GM23338 (cell line): ENCODE measurements at regions not wholly inside any gene's neighbourhood (a gene's known extent, or its start where the extent isn't known, plus 50 kb on each side); places are given as distances from the start of the nearest gene placed in this dataset.

Experiments
- CREB1 ChIP-seq: fragments of 250-450 bp; sonication (Bioruptor Pico); IDR thresholded peaks from 2 replicates; pipeline ENCODE4 v1.5.0; 2020; ENCODE audit warnings: low read depth, mild to moderate bottlenecking, moderate library complexity
- EZH2 ChIP-seq: fragments of 200-600 bp; sonication (generic); IDR thresholded peaks from one replicate; pipeline ENCODE4 v1.8.0; 2017; ENCODE audit warnings: antibody characterized with exemption, mild to moderate bottlenecking, low read depth; ENCODE audit not compliant: unreplicated experiment
- JUNB ChIP-seq: IDR thresholded peaks from one replicate; pipeline ENCODE4 v1.6.1; 2016; ENCODE audit warnings: antibody characterized with exemption; ENCODE audit not compliant: unreplicated experiment
- NANOG ChIP-seq: IDR thresholded peaks from 2 replicates; pipeline ENCODE4 v1.6.1; 2016; ENCODE audit warnings: antibody characterized with exemption, borderline replicate concordance
- POLR2AphosphoS5 ChIP-seq: IDR thresholded peaks from 2 replicates; pipeline ENCODE4 v1.6.1; 2016; ENCODE audit warnings: antibody characterized with exemption, low read depth
- ZNF114 ChIP-seq: fragments of 250-450 bp; sonication (Bioruptor Pico); IDR thresholded peaks from 2 replicates; pipeline ENCODE4 v1.5.0; 2020; ENCODE audit warnings: mild to moderate bottlenecking, moderate library complexity
- TF ChIP-seq, protein P1 (sequence below), 2 experiments: fragments of 200-600 bp in 1 of 2; sonication (generic) in 1 of 2; conservative IDR thresholded peaks; 2 replicates each; pipeline versions ENCODE4 v1.5.1 to v1.6.1; 2016 to 2017; ENCODE audit warnings: antibody characterized with exemption in 2 of 2, low read depth in 2 of 2, mild to moderate bottlenecking in 2 of 2, moderate library complexity in 1 of 2
- TF ChIP-seq, protein P2 (sequence below): IDR thresholded peaks from one replicate; pipeline ENCODE4 v1.6.1; 2018; ENCODE audit warnings: antibody characterized with exemption; ENCODE audit not compliant: unreplicated experiment

- TF ChIP-seq EZH2 = no peak
- TF ChIP-seq, protein P1, sequence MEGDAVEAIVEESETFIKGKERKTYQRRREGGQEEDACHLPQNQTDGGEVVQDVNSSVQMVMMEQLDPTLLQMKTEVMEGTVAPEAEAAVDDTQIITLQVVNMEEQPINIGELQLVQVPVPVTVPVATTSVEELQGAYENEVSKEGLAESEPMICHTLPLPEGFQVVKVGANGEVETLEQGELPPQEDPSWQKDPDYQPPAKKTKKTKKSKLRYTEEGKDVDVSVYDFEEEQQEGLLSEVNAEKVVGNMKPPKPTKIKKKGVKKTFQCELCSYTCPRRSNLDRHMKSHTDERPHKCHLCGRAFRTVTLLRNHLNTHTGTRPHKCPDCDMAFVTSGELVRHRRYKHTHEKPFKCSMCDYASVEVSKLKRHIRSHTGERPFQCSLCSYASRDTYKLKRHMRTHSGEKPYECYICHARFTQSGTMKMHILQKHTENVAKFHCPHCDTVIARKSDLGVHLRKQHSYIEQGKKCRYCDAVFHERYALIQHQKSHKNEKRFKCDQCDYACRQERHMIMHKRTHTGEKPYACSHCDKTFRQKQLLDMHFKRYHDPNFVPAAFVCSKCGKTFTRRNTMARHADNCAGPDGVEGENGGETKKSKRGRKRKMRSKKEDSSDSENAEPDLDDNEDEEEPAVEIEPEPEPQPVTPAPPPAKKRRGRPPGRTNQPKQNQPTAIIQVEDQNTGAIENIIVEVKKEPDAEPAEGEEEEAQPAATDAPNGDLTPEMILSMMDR (conservative IDR thresholded peaks at IDR 0.05; ENCODE audit: low read depth in 2 of 2) = no peak
- TF ChIP-seq JUNB = no peak
- no peak for TF ChIP-seq CREB1 (CRISPR knock-in tag)
- TF ChIP-seq POLR2AphosphoS5 = no peak
- no peak for TF ChIP-seq ZNF114 (CRISPR knock-in tag)
- TF ChIP-seq NANOG = no peak
- TF ChIP-seq, protein P2, sequence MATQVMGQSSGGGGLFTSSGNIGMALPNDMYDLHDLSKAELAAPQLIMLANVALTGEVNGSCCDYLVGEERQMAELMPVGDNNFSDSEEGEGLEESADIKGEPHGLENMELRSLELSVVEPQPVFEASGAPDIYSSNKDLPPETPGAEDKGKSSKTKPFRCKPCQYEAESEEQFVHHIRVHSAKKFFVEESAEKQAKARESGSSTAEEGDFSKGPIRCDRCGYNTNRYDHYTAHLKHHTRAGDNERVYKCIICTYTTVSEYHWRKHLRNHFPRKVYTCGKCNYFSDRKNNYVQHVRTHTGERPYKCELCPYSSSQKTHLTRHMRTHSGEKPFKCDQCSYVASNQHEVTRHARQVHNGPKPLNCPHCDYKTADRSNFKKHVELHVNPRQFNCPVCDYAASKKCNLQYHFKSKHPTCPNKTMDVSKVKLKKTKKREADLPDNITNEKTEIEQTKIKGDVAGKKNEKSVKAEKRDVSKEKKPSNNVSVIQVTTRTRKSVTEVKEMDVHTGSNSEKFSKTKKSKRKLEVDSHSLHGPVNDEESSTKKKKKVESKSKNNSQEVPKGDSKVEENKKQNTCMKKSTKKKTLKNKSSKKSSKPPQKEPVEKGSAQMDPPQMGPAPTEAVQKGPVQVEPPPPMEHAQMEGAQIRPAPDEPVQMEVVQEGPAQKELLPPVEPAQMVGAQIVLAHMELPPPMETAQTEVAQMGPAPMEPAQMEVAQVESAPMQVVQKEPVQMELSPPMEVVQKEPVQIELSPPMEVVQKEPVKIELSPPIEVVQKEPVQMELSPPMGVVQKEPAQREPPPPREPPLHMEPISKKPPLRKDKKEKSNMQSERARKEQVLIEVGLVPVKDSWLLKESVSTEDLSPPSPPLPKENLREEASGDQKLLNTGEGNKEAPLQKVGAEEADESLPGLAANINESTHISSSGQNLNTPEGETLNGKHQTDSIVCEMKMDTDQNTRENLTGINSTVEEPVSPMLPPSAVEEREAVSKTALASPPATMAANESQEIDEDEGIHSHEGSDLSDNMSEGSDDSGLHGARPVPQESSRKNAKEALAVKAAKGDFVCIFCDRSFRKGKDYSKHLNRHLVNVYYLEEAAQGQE = no peak
These were observed 182.0 kb downstream of the ZNF330 start for GRCh38 chr4:141402712-141403111.
